GM06990 (cell line): ENCODE measurements at regions not wholly inside any gene's neighbourhood (a gene's known extent, or its start where the extent isn't known, plus 50 kb on each side); places are given as distances from the start of the nearest gene placed in this dataset.

Experiments used
- DNase-seq: peaks from one replicate; pipeline ENCODE4 v3.0.0-alpha.2; 2011; ENCODE audit not compliant: insufficient read length; ENCODE audit errors: extremely low read depth
- H3K27me3 ChIP-seq: replicated peaks from 2 replicates; pipeline ENCODE4 v1.6.0; 2011; ENCODE audit warnings: low read length; ENCODE audit not compliant: control insufficient read depth, insufficient read depth
- H3K36me3 ChIP-seq: 2 replicates; pipeline ENCODE4 v1.5.1; 2011; ENCODE audit warnings: low read length; ENCODE audit not compliant: control insufficient read depth, insufficient read depth
- H3K4me3 ChIP-seq: replicated peaks from 2 replicates; pipeline ENCODE4 v1.5.1; 2011; ENCODE audit warnings: low read depth, mild to moderate bottlenecking, control low read depth, low read length
- CTCF ChIP-seq: IDR thresholded peaks from 2 replicates; pipeline ENCODE4 v1.5.1; 2011; ENCODE audit warnings: low read length, control low read depth, mild to moderate bottlenecking, inconsistent platforms; ENCODE audit not compliant: insufficient read depth, poor library complexity, severe bottlenecking

- no peak for DNase-seq
- H3K4me3 ChIP-seq: no peak overlapping the region
- TF ChIP-seq CTCF: no peak
- no peaks in the 10 kb centered on the region for H3K36me3 ChIP-seq
- no peaks in the 10 kb centered on the region; the same call in 1 of the 2 replicates for H3K27me3 ChIP-seq
Observed at GRCh38 chr15:69699096-69699495, 246.5 kb downstream of the RPLP1 start.

- no peak for DNase-seq
- no peak overlapping the region for H3K4me3 ChIP-seq
- no peaks in the 10 kb centered on the region for H3K36me3 ChIP-seq
- peaks cover 3% of the 10 kb centered on the region; the same call in 1 of the 2 replicates for H3K27me3 ChIP-seq
- TF ChIP-seq CTCF: no peak
Observed at GRCh38 chr15:69700380-69700779, 247.8 kb downstream of the RPLP1 start.

- H3K36me3 ChIP-seq: no peaks in the 10 kb centered on the region
- H3K4me3 ChIP-seq: no peak overlapping the region
- no peak for TF ChIP-seq CTCF
- H3K27me3 ChIP-seq: peaks cover 3% of the 10 kb centered on the region; the same call in 1 of the 2 replicates
- no peak for DNase-seq
Observed at GRCh38 chr15:69701198-69701597, 248.6 kb downstream of the RPLP1 start.

- no peak for DNase-seq
- Histone ChIP-seq H3K27me3 (peaks cover 3% of the 10 kb centered on the region; the same call in 1 of the 2 replicates), H3K36me3 (no peaks in the 10 kb centered on the region), H3K4me3 (no peak overlapping the region)
- no peak for TF ChIP-seq CTCF
Observed at GRCh38 chr15:69703532-69704187, 251.0 kb downstream of the RPLP1 start.

GRCh38 chr15:69704229-69704628 is 251.6 kb downstream of the RPLP1 start:
- H3K4me3 ChIP-seq: no peak overlapping the region
- H3K27me3 ChIP-seq: peaks cover 3% of the 10 kb centered on the region; the same call in 1 of the 2 replicates
- DNase-seq: no peak
- H3K36me3 ChIP-seq: no peaks in the 10 kb centered on the region
- no peak for TF ChIP-seq CTCF
